WTC11 (cell line): ENCODE measurements at regions not wholly inside any gene's neighbourhood (a gene's known extent, or its start where the extent isn't known, plus 50 kb on each side); places are given as distances from the start of the nearest gene placed in this dataset.

Source experiments
- ATAC-seq: fragments of 200-7000 bp; cut with Tn5 transposase; 2 replicates; pipeline ENCODE4 v1.10.0; 2021; ENCODE audit warnings: mild to moderate bottlenecking, moderate library complexity
- CTCF ChIA-PET: fragments of 300-600 bp; sonication (Branson Sonifier 250); formaldehyde crosslinking; loops from one replicate; lab custom pipeline; 2021; ENCODE audit warnings: antibody characterized with exemption; lab: Charles Lee
- POLR2A ChIA-PET: fragments of 350-600 bp; sonication (Branson Sonifier 250); formaldehyde crosslinking; loops from one replicate; lab custom pipeline; 2021; ENCODE audit warnings: antibody characterized with exemption; lab: Charles Lee
- DNase-seq: peaks from one replicate; pipeline ENCODE4 v3.0.0; 2021; ENCODE audit warnings: low spot score
- H3K27ac Mint-ChIP-seq: 2 replicates; pipeline ENCODE4 v1.8.0; 2021; ENCODE audit warnings: mixed read lengths
- H3K27me3 Mint-ChIP-seq: 2 replicates; pipeline ENCODE4 v1.8.0; 2021; ENCODE audit warnings: low read depth, mild to moderate bottlenecking, moderate library complexity, mixed read lengths
- H3K36me3 Mint-ChIP-seq: 2 replicates; pipeline ENCODE4 v1.8.0; 2021; ENCODE audit warnings: mixed read lengths
- H3K4me1 Mint-ChIP-seq: 2 replicates; pipeline ENCODE4 v1.8.0; 2022; ENCODE audit warnings: mixed read lengths
- H3K4me3 Mint-ChIP-seq: 2 replicates; pipeline ENCODE4 v1.8.0; 2021; ENCODE audit warnings: mild to moderate bottlenecking, moderate library complexity, mixed read lengths
- H3K9me3 Mint-ChIP-seq: 2 replicates; pipeline ENCODE4 v1.8.0; 2021; ENCODE audit warnings: mixed read lengths
- AR ChIP-seq: fragments of 250-450 bp; sonication (Bioruptor Pico); IDR thresholded peaks from 2 replicates; pipeline ENCODE4 v1.9.0; 2021; ENCODE audit warnings: mild to moderate bottlenecking
- E2F5 ChIP-seq: sonication (generic); formaldehyde crosslinking; IDR thresholded peaks from 2 replicates; pipeline ENCODE4 v1.8.1; 2022; ENCODE audit warnings: mild to moderate bottlenecking, moderate library complexity, missing genetic modification reagents
- FOXP1 ChIP-seq: sonication (generic); formaldehyde crosslinking; IDR thresholded peaks from 2 replicates; pipeline ENCODE4 v1.8.0; 2022; ENCODE audit warnings: missing genetic modification reagents, mild to moderate bottlenecking, moderate library complexity, borderline replicate concordance
- GTF2I ChIP-seq: fragments of 250-450 bp; sonication (Bioruptor Pico); conservative IDR thresholded peaks from 2 replicates; pipeline ENCODE4 v1.4.0; 2021; ENCODE audit warnings: mild to moderate bottlenecking
- NR1H2 ChIP-seq: sonication (generic); formaldehyde crosslinking; IDR thresholded peaks from 2 replicates; pipeline ENCODE4 v1.9.0; 2021; ENCODE audit warnings: mild to moderate bottlenecking, moderate library complexity, missing genetic modification reagents
- NR3C1 ChIP-seq: sonication (generic); formaldehyde crosslinking; conservative IDR thresholded peaks from 2 replicates; pipeline ENCODE4 v1.8.1; 2023; ENCODE audit warnings: low read depth, mild to moderate bottlenecking, missing genetic modification reagents
- PREB ChIP-seq: sonication (generic); formaldehyde crosslinking; IDR thresholded peaks from 2 replicates; pipeline ENCODE4 v1.8.1; 2022; ENCODE audit warnings: mild to moderate bottlenecking, missing genetic modification reagents, moderate library complexity, borderline replicate concordance
- ZNF219 ChIP-seq: sonication (generic); formaldehyde crosslinking; IDR thresholded peaks from 2 replicates; pipeline ENCODE4 v1.8.0; 2023; ENCODE audit warnings: missing genetic modification reagents, mild to moderate bottlenecking, borderline replicate concordance
- ZNF232 ChIP-seq: sonication (generic); formaldehyde crosslinking; IDR thresholded peaks from 2 replicates; pipeline ENCODE4 v1.8.0; 2022; ENCODE audit warnings: mild to moderate bottlenecking, missing genetic modification reagents
- ZNF317 ChIP-seq: sonication (generic); formaldehyde crosslinking; IDR thresholded peaks from 2 replicates; pipeline ENCODE4 v1.8.1; 2023; ENCODE audit warnings: low read depth, mild to moderate bottlenecking, moderate library complexity, missing genetic modification reagents, borderline replicate concordance
- ZNF416 ChIP-seq: fragments of 250-450 bp; sonication (Bioruptor Pico); IDR thresholded peaks from 2 replicates; pipeline ENCODE4 v1.9.0; 2021; ENCODE audit warnings: mild to moderate bottlenecking, inconsistent platforms
- ZNF532 ChIP-seq: fragments of 250-450 bp; sonication (Bioruptor Pico); IDR thresholded peaks from 2 replicates; pipeline ENCODE4 v1.9.0; 2021; ENCODE audit warnings: mild to moderate bottlenecking, borderline replicate concordance
- ZSCAN18 ChIP-seq: fragments of 250-450 bp; sonication (Bioruptor Pico); IDR thresholded peaks from 2 replicates; pipeline ENCODE4 v2.1.2; 2022; ENCODE audit warnings: mild to moderate bottlenecking, moderate library complexity
- TF ChIP-seq, protein P1 (sequence below): fragments of 200-600 bp; IDR thresholded peaks from 2 replicates; pipeline ENCODE4 v1.8.0; 2022; ENCODE audit warnings: antibody characterized with exemption

GRCh38 chr9:108469654-108470053 lies 386.1 kb downstream of the ACTL7B start:
- TF ChIP-seq GTF2I (CRISPR knock-in tag) (no peak), ZNF219 (no peak), E2F5 (CRISPR knock-in tag) (no peak), PREB (CRISPR knock-in tag) (no peak), AR (CRISPR knock-in tag) (no peak), ZNF317 (no peak), ZNF532 (no peak), NR3C1 (CRISPR knock-in tag) (no peak), FOXP1 (CRISPR knock-in tag) (no peak), ZNF416 (CRISPR knock-in tag) (no peak), NR1H2 (CRISPR knock-in tag) (no peak), ZNF232 (CRISPR knock-in tag) (no peak)
- TF ChIP-seq, all 79 proteins: peak for 0
- Mint-ChIP-seq H3K4me1 (peaks cover 16% of the 10 kb centered on the region), H3K27me3 (no peaks in the 10 kb centered on the region), H3K4me3 (no peak overlapping the region), H3K27ac (no peak overlapping the region), H3K9me3 (peaks cover 15% of the 10 kb centered on the region), H3K36me3 (peaks cover 2% of the 10 kb centered on the region; the same call in 1 of the 2 replicates)
- ChIA-PET POLR2A (no interaction called here), CTCF (no interaction called here)
- ATAC-seq (no peak), DNase-seq (no peak)

GRCh38 chr9:108468364-108468763 lies 387.4 kb downstream of the ACTL7B start:
- POLR2A ChIA-PET = no interaction called here
- ATAC-seq = peak; percentile 85
- H3K4me1 Mint-ChIP-seq = peaks cover 3% of the 10 kb centered on the region
- no peak overlapping the region for H3K27ac Mint-ChIP-seq
- peaks cover 2% of the 10 kb centered on the region; the same call in 1 of the 2 replicates for H3K36me3 Mint-ChIP-seq
- TF ChIP-seq, protein P1, sequence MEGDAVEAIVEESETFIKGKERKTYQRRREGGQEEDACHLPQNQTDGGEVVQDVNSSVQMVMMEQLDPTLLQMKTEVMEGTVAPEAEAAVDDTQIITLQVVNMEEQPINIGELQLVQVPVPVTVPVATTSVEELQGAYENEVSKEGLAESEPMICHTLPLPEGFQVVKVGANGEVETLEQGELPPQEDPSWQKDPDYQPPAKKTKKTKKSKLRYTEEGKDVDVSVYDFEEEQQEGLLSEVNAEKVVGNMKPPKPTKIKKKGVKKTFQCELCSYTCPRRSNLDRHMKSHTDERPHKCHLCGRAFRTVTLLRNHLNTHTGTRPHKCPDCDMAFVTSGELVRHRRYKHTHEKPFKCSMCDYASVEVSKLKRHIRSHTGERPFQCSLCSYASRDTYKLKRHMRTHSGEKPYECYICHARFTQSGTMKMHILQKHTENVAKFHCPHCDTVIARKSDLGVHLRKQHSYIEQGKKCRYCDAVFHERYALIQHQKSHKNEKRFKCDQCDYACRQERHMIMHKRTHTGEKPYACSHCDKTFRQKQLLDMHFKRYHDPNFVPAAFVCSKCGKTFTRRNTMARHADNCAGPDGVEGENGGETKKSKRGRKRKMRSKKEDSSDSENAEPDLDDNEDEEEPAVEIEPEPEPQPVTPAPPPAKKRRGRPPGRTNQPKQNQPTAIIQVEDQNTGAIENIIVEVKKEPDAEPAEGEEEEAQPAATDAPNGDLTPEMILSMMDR = peak; percentile 44
- TF ChIP-seq ZSCAN18 (CRISPR knock-in tag) = no peak
- TF ChIP-seq, all 79 proteins: peak for 1
- H3K9me3 Mint-ChIP-seq = peaks cover 15% of the 10 kb centered on the region
- CTCF ChIA-PET = interaction anchor here (0.7 to 1.6 kb wide), 5 partner anchors 13 to 293 kb away, joined by 3 to 10 read pairs (median 4); no protein-coding TSS in a partner anchor
- no peaks in the 10 kb centered on the region for H3K27me3 Mint-ChIP-seq
- DNase-seq = peak; percentile 78
- no peak overlapping the region for H3K4me3 Mint-ChIP-seq
